Suppressor macrophage treated with lipopolysaccharide for 4 hours (primary cell): ENCODE measurements at regions not wholly inside any gene's neighbourhood (a gene's known extent, or its start where the extent isn't known, plus 50 kb on each side); places are given as distances from the start of the nearest gene placed in this dataset.

Experiments
- DNase-seq: peaks from one replicate; pipeline ENCODE4 v3.0.0-alpha.2; 2020

DNA sequence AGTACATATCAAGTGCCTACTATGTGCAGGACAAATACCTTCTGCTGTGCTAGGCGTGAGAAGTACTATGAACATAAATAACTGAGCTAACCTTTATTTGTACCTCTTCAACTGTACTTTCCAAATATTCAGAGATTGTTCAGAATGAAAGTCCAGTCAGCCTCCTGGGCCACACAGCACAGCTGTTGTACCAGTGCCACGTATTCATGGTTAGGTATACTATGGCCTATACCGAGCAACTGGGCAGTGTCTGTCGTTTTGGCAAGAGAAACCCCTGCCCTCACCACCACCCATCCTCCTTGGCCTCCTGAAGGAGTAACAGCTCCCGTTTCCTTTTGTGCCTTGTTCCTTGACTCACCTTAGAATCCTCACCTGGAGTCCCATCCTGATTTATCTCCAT, 53.0 kb downstream of the RASSF10 start:
- no peak for DNase-seq

DNA sequence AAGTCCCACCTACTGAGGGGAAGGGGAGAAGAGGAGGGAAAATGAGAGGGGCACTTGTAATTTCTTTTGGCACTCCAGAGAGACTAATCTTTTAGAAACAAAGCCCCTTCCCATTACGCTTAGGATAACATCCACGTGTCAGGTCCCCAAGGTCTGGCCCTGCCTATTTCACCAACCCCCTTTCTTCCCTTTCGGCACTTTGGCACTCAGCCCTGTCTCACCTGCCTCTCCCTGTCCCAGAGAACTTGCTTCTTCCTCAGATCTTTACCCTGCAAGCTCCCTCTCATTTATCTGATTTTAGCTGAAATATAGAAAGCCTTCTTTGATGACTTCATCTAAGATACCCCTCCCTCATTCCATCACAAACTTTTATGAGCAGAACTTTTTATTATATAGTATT, 55.5 kb downstream of the RASSF10 start:
- no peak for DNase-seq

DNA sequence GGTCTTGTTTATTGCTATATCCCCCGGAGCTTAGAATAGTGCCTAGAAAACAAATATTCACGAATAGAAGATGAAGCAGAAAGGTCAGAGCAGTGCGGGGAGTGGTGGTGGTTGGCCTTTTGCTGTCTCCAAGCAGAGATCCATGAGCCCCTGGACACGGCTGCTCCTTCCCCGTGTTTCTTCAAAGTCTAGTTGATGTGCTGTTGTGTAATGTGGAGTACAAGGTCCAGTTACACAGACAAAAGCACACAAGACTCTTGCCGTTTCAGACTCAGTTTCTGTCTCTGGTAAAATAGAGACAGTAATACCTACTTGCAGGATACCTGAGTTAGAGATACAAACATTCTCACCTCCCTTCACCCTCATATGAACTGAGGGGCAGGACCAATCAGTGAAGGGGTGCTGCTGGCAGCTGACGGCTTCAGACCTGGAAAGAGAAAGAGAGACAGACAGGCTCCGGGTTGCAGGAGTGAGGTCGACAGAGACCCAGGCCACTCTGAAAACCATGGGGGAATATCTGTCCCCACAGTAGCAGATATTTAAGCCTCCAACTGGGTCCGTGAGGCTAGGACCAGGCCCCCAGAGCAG, 56.2 kb downstream of the RASSF10 start:
- DNase-seq, result no peak

DNA sequence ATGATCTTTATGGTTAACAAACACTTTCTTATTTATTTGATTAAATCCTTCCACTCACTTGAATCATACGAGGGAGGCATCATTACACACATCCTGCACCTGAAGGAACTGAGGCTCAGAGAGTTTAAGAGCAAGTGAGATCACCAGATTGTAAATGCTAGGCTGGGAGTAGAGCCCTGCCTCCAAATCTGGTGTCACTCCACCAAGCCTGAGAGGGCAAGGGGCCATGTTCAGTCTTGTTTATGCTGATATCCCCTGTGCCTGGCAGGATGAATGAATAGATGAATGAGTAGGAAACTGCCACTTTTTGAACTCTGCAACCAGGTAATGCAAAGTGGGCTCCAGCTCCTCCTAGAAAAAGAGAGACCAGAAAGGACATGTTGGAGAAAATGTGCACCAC, 59.1 kb downstream of the RASSF10 start:
- no peak for DNase-seq

DNA sequence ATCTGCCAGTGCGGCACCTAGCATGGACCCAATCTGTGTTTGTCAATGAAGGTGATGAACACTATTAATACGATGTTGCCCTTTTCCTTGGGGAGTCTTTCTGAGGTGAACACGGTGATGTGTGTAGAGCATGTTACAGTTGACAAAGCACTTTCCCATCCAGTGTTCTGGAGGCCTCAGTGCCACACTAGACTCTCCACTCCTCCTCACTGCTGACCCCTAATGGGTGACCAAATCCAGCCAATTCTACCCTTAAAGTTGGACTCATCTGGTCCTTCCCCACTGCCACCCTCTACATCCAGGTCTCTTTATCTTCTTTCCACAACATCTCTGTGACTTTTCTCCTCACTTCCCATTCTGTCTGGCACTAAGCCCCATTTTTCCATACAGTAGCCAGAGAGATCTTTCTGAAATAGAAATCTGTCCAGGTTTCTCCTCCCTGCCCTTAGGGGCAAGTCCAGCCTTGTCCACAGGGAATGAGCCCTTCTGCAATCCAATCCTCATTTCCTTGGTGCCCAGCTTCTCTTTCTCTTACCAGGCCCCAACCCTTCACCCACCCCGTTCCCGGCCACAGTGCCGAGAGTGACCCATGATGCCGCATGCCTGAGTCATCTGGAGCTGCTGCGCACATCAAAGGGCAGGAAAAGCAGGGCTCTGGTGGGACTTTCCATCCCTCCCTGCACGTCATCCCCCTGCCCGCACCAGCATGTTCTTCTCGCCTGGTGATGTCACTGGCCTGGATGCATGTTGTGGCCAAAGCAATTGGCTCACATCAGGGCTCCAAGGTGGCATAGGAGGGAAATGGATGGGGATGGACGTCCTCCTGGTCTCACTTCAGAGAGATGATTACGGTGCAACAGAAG, 64.2 kb downstream of the RASSF10 start:
- DNase-seq, result no peak

DNA sequence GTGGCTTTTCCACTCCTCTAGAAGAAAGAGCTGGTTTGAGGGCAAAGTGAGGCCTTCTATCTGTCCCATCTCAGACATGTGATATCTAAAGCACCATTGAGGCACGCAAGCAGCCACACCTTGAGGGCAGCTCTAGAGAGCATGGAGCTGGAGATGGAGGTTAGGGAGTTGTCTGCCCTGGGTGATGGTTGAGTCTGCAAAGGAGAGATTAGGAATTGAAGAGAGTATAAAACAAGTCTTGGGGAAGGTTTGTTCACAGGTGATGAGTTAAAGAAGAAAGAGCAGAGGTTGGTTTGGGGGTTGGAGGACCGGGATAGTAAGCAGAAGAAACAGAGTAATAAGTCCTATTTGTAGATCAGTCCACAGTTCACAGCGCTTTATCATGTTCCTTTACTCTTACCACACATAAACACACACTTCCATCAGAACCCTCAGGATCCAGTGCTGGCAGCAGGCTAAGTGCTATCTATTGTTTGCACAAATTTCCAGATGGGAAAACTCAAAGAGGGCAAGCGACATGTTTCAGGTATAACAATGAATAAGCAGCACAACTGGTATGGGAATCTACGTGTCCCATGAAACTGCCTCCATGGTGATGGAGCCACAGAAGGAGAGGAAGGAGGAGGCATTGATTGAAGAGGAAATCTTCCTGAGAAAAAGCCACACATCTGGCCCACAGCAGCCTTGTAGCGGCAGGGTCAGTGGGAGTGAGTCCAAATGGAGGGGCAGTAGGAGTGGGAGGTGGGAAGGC, 65.8 kb downstream of the RASSF10 start:
- no peak for DNase-seq

DNA sequence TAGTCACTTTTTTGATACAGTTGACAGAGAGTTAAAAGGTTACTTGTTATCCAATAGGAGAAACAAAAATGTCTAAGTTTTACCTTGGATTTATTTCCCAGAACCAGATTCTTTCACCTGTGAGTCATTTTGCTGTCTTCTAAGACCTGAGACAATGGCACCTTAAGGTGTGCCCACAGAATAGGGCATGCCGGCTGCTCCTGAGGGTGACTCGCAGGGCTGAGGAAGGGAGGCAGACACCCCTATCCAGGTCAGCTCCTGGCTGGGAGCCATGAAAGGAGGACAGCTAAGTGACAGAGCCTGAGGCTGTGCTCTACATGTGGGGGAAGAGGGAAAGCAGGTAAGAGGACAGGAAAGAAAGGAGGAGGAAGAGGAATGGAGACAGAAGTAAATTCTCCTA, 67.8 kb downstream of the RASSF10 start:
- no peak for DNase-seq

DNA sequence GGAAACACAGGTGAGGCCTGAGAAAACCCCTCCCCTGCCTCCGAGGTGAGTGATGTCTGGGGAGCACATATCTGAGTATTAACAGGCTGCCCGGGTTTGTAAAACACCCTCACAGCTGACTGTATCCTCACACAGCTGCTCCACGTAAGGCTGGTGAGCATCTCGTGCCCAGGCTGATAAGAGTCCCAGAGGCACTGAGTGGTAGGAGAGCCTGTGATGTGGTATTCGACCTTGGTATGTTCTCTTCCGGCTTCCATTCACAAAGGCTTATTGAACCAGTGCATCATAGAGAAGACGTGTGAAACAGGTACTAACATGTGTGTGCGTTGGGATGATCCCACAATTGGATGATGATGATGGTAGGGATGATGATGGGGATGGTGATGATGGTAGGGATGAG, 71.7 kb downstream of the RASSF10 start:
- DNase-seq, result no peak

DNA sequence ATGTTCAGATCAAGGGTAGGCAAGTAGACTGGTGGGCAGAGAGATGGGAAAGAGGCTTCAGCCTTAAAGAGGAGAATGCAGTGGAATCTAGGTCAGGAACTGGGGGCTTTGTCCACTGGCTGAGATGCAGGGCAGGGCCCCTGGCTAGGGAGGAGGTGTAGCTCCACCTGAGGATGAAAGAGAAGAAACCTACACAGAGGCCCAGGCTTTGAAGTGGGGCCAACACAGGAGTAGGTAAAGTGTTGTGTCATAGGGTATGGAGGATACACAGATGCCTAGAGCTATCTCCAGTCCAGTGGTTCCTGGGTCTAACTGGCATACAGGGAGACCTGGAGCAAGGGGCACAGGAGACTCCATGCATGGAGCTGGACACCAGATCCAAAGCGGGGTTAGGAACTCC, 73.5 kb downstream of the RASSF10 start:
- no peak for DNase-seq

DNA sequence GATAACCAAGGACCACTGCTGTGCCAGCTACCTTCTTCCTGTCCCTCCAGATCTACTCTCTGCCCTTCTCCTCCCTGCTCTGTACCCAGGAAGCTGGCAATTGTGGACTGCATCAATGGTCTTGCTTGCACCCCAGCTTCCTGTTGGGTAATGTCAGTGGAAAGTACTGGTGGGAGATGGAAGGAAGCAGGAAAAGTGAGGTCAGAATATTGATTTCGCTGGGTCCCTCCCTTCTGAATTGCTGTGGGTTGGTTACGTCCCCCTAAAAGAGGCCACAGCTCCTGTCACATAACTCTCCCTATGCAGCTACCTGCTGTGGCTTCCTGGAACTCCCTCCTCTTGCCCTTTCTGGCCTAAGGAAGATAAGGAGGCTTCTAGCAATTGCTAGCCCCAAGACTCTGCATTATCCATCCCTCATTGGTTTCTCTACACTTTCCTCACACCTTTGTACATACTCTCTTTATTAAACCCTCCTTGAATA, 81.2 kb downstream of the RASSF10 start:
- DNase-seq, result no peak

DNA sequence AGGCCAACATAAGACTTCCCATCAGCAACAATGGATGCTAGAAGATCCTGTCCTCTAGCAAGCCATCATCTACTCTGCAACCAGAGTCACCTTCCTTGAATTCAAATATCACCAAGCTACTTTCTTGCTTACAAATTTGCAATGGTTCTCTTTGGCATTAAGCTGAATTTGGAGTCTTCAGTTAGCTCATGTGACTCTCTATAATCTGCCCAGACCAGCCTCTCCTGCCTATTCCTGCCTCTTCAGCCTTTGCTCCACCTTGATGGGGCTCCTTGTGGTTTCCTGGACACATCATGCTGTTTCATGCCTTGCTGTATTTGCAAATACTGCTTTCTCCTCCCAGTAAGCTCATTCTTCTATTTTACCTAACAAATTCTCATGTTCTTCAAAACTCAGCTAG, 82.3 kb downstream of the RASSF10 start:
- DNase-seq, result no peak

DNA sequence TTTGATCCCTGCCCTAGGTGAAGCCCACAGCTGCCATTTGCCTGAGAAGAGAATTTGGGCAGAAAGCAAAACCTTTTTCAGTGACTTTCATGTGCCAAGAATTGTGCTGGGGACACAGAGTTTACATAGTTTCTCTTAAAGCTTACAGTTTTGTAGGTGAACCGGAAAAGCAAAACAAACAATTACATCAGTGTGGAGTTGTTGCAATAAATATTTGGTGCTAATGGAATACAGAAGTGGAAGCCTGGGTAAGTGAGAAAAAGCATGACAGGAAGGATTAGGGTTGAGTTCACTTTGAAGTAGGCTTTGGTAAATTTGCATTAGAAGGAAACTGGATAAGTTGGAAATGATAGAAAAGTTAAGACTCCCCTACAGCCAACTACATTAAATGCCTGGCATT, 82.7 kb downstream of the RASSF10 start:
- DNase-seq, result no peak

DNA sequence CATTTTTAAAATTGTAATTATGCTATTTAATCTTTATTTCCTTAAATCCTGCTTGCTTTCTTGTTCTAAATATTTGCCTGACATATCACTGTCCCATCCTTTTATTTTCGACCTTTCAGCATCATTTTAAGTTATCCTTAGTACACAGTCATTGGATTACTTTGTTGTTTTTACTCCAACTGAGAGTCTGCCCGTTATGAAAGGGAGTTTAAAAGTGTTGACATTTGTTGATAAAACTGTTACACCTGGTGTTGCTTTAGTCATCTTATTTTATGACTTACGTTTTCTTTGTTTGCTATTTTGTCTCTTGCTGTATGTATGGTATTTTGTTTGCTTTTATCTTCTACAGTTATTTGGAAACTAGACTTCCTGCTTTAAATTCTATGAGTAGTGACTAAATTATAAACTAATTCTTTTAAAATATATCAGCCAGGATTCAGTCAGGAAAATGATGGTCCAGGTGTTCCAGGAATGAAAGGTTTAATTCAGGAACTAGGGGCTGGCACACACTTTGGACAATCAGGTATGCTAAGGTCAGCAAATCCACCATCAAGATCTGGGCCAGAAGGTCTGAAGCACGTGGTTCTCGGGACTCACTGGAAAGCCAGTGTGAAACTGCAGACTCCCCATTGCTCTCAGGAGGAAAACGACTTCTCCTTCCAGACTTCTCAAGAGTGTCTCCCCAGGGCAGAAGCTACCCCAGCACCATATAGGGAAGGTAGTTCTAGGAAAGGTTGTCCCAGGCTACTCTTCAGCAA, 86.0 kb downstream of the RASSF10 start:
- no peak for DNase-seq

GRCh38 chr11:13098063-13098462, 88.9 kb downstream of the RASSF10 start:
- DNase-seq, result no peak

DNA sequence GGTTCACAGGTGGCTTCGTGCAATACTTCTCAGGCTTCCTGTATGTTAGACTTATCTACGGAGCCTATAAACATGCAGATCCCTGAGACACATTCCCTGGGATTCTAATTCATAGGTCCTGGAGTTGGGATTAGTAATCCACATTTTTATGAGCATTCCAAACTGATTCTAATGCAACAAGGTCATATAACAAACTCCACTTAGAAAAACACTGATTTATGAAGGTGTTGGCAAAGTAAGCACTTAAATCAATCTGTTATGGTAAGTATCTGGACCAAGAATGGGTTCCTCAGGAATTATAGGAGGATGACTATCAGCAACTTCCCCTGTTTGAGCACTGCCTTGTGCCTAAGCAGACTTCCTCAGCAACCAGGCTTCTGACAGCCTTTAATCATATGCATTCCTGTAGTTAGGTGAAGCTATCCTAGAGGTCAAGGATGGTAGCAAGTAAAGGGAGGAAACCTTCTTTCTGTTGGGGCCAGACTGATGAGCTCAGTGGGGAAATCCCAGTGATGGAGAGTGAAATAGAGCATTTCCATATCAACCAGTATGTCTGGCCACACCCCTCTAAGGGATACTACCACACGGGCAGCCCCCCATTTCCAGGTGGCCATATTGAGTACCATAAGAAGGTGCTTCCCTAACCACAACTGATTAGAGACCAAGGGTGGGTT, 89.6 kb downstream of the RASSF10 start:
- no peak for DNase-seq

- DNase-seq, result no peak
Measured at GRCh38 chr11:13101644-13102512, 92.8 kb downstream of the RASSF10 start.

DNA sequence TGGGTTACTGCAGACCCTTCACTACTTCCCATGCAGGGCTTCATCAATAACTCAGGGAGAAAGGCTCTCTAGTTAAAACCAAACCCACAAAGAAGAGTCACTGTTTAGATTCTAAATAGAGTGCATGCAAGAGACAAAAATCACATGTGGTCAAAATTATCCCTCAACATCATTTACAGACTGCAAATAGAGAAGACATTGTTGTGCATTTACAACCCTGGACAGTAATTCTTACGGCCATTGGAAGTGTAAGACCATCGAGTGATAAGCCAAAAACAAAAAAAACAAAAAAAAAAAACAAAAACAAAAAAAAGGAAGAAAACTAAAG, 93.4 kb downstream of the RASSF10 start:
- no peak for DNase-seq

- DNase-seq, result no peak
Measured at GRCh38 chr11:13102865-13103539, 93.9 kb downstream of the RASSF10 start.

DNA sequence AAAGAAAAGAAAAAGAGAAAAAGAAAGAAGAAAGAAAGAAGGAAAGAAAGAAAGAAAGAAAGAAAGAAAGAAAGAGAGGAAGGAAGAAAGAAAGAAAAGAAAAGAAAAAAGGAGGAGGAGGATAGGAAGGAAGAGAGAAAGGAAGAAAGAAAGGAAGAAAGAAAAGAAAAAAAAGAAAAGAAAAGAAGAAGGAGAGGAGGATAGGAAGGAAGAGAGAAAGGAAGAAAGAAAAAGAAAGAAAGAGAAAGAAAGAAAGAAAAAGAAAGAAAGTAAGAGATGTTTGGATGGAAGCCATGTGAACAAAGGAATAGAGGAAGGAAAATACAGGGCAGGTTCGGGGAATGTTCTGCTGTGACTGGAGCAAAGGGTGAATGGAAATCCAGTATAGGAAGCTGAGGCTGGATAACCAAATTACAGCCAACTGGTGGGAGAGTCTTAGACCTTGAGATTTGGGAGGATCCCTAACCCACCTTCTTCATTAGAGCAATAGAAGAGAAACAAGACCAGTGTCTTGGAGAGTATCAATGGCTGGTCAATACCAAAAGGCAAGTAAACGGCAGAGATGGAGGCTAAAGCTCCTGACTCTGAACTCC, 94.9 kb downstream of the RASSF10 start:
- no peak for DNase-seq

DNA sequence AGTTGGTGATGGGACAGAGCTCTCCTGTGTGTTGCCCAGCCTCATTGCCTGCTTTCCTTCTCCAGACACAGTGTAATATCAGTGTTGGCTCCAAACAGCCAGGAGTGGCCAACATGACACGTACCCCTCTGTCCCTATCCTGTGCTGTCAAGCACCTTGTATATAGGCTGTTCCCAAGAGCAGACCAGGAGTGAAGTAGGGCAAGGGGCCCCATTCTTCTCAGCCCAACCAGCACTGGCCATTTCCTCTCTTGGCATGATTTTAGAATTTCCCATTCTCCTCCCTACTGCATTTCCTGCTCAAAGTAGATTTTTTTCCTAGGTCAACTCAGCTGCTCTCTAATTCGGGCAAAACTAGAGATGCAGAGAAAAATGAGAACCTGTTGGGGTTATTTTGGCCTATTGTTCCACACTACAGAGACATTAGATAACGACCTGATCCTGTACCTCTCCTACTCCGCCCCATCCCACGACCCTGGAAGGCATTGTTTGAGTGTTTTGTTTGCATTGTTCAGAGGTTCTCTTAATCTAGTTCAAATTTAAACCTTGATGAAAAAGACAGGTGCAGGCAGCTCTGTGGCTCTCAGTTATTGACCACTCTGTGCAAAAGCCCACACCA, 95.6 kb downstream of the RASSF10 start:
- no peak for DNase-seq
